NB4 (cell line): ENCODE measurements at regions not wholly inside any gene's neighbourhood (a gene's known extent, or its start where the extent isn't known, plus 50 kb on each side); places are given as distances from the start of the nearest gene placed in this dataset.

Experiments used
- DNase-seq: peaks from one replicate; pipeline ENCODE4 v3.0.0; 2010; ENCODE audit warnings: low read depth
- H3K4me3 ChIP-seq: one replicate; pipeline ENCODE4 v1.5.1; 2011; ENCODE audit warnings: mild to moderate bottlenecking, low read depth, low read length, moderate library complexity
- MYC ChIP-seq: IDR thresholded peaks from 2 replicates; pipeline ENCODE4 v1.6.1; 2011; ENCODE audit warnings: low read depth, low read length
- POLR2A ChIP-seq: IDR thresholded peaks from 2 replicates; pipeline ENCODE4 v1.6.1; 2011; ENCODE audit warnings: mild to moderate bottlenecking; ENCODE audit not compliant: insufficient read length; ENCODE audit errors: extremely low read depth
- TF ChIP-seq, protein P1 (sequence below): IDR thresholded peaks from 2 replicates; pipeline ENCODE4 v1.6.1; 2011; ENCODE audit warnings: low read depth, low read length
- TF ChIP-seq, protein P2 (sequence below): IDR thresholded peaks from one replicate; pipeline ENCODE4 v1.5.1; 2012; ENCODE audit warnings: low read depth, low read length

DNA sequence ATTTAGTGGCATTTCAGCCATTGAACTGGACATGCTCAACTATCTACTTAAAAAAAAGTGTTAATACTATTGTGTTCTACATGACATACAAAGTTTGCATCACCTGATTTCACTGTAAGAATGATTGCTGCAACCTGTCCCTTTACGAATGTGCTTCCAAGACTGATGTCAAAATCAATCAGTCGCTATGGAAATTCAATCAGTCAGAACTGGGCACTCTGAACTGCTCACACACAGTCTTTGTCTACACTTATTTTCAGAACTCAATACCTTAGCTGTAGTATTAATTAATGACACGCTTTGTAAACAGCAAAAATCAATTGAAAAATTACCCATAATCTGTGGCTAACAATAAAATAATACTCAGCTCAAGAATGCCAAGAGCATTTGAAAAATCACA lies 70.3 kb upstream of the KLHL29 start:
- no peak overlapping the region for H3K4me3 ChIP-seq
- TF ChIP-seq, protein P1, sequence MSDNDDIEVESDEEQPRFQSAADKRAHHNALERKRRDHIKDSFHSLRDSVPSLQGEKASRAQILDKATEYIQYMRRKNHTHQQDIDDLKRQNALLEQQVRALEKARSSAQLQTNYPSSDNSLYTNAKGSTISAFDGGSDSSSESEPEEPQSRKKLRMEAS: no peak
- TF ChIP-seq, protein P2, sequence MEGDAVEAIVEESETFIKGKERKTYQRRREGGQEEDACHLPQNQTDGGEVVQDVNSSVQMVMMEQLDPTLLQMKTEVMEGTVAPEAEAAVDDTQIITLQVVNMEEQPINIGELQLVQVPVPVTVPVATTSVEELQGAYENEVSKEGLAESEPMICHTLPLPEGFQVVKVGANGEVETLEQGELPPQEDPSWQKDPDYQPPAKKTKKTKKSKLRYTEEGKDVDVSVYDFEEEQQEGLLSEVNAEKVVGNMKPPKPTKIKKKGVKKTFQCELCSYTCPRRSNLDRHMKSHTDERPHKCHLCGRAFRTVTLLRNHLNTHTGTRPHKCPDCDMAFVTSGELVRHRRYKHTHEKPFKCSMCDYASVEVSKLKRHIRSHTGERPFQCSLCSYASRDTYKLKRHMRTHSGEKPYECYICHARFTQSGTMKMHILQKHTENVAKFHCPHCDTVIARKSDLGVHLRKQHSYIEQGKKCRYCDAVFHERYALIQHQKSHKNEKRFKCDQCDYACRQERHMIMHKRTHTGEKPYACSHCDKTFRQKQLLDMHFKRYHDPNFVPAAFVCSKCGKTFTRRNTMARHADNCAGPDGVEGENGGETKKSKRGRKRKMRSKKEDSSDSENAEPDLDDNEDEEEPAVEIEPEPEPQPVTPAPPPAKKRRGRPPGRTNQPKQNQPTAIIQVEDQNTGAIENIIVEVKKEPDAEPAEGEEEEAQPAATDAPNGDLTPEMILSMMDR: no peak
- DNase-seq: no peak

DNA sequence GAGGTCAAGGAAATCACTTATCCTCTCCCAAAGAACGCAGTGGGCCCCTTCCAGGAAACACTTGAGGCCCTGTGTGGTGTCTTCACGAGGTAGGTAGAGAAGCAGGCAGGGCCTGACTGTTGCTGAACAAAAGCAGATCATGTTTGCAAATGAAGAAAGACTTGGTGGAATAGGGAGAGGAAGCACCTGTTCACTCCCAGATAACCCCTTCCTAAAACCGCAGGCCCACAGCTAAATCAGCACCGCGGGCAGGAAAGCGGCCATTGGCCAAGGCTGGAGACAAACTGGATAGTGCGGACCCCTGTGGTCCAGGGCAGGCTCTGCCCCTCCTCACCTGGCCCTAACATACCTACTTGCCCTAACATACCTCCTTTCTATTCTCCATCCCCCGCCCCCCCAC lies 64.9 kb upstream of the KLHL29 start:
- TF ChIP-seq, protein P1: no peak
- TF ChIP-seq POLR2A (no peak), MYC (no peak)
- TF ChIP-seq, protein P2: no peak
- H3K4me3 ChIP-seq: no peak overlapping the region
- DNase-seq: no peak

DNA sequence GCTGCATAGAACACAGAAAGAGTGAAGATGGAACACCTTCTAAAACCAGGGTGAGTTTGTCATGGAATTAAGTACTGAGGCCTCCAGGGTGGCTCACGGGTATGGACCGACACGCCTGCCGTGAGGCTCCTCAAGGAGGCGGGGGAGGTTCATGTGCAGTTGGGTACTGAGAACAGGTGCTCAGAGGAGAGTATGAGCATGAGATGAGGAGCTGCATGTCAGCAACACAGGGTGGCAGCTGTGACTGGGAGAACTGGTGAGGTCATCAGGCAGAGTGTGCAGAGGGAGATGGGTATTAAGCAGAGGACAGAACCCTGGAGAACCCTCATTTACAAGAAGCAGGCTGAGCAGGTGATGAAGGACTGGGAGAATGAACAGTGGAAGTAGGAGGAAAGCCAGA lies 63.2 kb upstream of the KLHL29 start:
- no peak for DNase-seq

DNA sequence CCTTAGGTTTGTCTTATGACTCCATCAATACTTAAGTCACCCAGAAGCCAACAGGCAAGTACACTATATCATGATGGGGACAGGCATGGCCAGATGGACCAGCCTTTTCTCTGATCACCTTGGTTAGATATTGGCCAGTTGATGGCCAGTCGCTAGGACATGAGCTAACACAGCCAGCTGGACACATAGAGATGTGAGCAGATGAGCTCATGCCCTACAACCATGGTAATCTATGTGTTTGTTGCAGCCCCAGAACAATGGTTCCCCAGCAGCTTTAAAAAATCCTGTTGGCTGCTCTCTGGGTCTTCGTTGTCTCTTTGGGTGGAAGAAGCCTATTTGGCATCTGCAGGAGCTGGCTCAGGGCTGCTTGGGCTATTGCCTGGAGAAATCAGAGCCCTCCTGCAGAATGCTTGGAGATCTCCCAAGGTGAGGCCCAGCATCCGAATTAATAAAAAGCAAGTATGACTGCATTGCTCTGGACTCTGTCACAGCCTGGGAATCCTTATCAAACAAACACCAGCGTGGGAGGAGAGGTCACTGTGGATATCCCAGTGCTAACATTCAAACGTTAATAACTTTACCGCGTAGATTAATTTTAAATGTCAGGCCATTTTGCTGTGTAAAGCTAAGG lies 62.3 kb upstream of the KLHL29 start:
- H3K4me3 ChIP-seq: no peak overlapping the region
- no peak for DNase-seq
- TF ChIP-seq, protein P2: no peak
- TF ChIP-seq POLR2A (no peak), MYC (no peak)
- TF ChIP-seq, protein P1: no peak

More for the DNA sequence above, 63.2 kb upstream of the KLHL29 start:
- H3K4me3 ChIP-seq: no peak overlapping the region
- TF ChIP-seq POLR2A (no peak), MYC (no peak)
- TF ChIP-seq, protein P1: no peak
- TF ChIP-seq, protein P2: no peak

DNA sequence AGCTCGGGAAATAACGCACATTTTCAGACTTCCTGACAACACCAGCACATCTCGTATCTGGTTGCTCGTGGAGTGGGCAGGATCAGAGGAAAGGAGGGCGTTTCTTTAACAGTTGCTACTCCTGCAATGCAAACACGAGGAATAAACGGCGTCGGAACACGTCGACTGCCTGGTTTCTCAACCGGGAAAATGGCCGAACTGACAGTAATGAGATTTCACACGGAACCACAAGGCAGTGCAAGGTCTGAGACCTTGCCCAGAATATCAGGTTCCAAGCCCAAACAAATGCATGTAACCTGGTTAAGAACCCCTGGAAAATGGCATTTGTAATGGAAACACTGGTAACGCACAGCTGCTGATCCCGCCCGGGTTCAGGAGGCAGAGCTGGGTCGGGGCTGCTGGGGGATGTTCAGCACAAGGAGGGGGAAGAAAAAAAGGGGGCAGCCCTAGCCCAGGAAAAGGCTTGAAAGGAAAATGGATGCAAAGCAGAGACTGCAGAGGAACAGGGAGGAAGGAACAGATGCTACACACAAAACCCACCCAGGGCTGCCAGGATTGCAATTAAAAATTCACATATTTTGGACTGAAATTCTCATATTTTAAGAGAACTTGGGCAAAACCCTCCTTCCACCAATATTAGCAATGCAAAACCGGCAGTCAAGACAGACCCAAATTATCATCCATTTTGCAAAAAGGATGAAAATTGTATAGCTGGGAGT lies 61.6 kb upstream of the KLHL29 start:
- no peak overlapping the region for H3K4me3 ChIP-seq
- DNase-seq: no peak
- TF ChIP-seq, protein P2: no peak
- TF ChIP-seq POLR2A (no peak), MYC (no peak)
- TF ChIP-seq, protein P1: no peak
